Mucosa of rectum (tissue), 2 donors: ENCODE measurements at regions not wholly inside any gene's neighbourhood (a gene's known extent, or its start where the extent isn't known, plus 50 kb on each side); places are given as distances from the start of the nearest gene placed in this dataset.

Experiments used
- H3K27ac ChIP-seq, 2 donors: one replicate each; pipeline ENCODE4 v1.7.0; 2013; ENCODE audit warnings: inconsistent platforms in 2 of 2, low read depth in 2 of 2, low read length in 2 of 2
- H3K27me3 ChIP-seq, 2 donors: one replicate each; pipeline ENCODE4 v1.7.0; 2013; ENCODE audit warnings: low read length in 2 of 2; ENCODE audit not compliant: control insufficient read depth in 2 of 2, insufficient read depth in 2 of 2
- H3K36me3 ChIP-seq, 2 donors: one replicate each; pipeline ENCODE4 v1.7.0; 2013; ENCODE audit warnings: low read length in 2 of 2; ENCODE audit not compliant: control insufficient read depth in 2 of 2, insufficient read depth in 2 of 2
- H3K4me1 ChIP-seq, 2 donors: one replicate each; pipeline ENCODE4 v1.7.0; 2013; ENCODE audit warnings: low read length in 2 of 2, mild to moderate bottlenecking in 1 of 2; ENCODE audit not compliant: control insufficient read depth in 2 of 2, insufficient read depth in 2 of 2
- H3K4me3 ChIP-seq, 2 donors: one replicate each; pipeline ENCODE4 v1.7.0; 2013; ENCODE audit warnings: low read length in 2 of 2
- H3K9ac ChIP-seq, 2 donors: one replicate each; pipeline ENCODE4 v1.7.0; 2013; ENCODE audit warnings: low read length in 2 of 2, low read depth in 1 of 2, mild to moderate bottlenecking in 1 of 2
- H3K9me3 ChIP-seq, 2 donors: one replicate each; pipeline ENCODE4 v1.7.0; 2013; ENCODE audit warnings: low read length in 2 of 2; ENCODE audit not compliant: control insufficient read depth in 2 of 2
- donor health status: healthy.
- donor health status: Normal muscosa, but diverticular disease.

DNA sequence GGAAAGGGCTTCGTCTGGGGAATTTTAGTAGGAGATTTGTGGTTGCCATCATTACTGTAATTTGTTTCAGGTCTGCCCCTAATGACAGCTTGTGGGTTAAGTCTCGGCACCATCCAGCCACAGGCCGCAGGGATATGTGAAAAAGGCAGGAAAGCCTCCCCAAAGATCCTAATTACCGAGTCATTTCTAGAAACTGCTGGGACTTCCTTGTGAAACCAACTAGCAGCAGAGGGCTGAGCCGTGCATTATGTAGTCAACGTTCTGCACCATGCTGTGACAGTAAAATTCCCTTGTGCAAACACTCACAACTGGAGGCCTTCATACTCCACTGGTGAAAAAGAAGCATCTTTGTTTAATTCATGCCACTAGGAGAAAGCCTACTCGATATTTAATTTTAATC lies 230.3 kb downstream of the MPDZ start:
- no peak overlapping the region for H3K27ac ChIP-seq
- no peaks in the 10 kb centered on the region for H3K27me3 ChIP-seq
- H3K4me1 ChIP-seq, result no peaks in the 10 kb centered on the region
- no peaks in the 10 kb centered on the region for H3K36me3 ChIP-seq
- no peak overlapping the region for H3K4me3 ChIP-seq
- no peaks in the 10 kb centered on the region for H3K9me3 ChIP-seq
- H3K9ac ChIP-seq, result no peak overlapping the region

GRCh38 chr9:13053504-13053903 lies 226.0 kb downstream of the MPDZ start:
- H3K27me3 ChIP-seq, result no peaks in the 10 kb centered on the region
- no peaks in the 10 kb centered on the region for H3K4me1 ChIP-seq
- no peak overlapping the region for H3K4me3 ChIP-seq
- no peak overlapping the region for H3K9ac ChIP-seq
- H3K27ac ChIP-seq, result no peak overlapping the region
- H3K9me3 ChIP-seq, result no peaks in the 10 kb centered on the region
- no peaks in the 10 kb centered on the region for H3K36me3 ChIP-seq

DNA sequence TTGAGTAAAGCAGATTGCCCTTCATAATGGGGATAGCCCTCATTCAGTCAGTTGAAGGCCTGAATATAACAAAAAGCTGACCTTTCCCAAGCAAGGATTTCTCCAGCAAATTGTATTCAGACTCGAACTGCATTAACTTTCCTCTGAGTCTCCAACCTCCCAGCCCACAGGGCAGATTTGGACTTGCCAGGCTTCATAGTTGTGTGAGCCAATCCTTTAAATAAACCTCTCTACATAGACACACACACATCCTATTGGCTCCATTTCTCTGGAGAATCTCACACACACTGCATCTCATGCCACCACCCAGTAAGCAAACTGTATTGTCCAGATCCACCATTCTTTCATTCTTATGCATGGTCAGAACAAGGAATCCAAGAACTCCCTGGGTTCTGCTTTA lies 225.1 kb downstream of the MPDZ start:
- Histone ChIP-seq H3K36me3 (no peaks in the 10 kb centered on the region), H3K4me3 (no peak overlapping the region), H3K4me1 (no peaks in the 10 kb centered on the region), H3K9me3 (no peaks in the 10 kb centered on the region), H3K27me3 (no peaks in the 10 kb centered on the region), H3K9ac (no peak overlapping the region), H3K27ac (no peak overlapping the region)
